ENCODE measurements at regions not wholly inside any gene's neighbourhood (a gene's known extent, or its start where the extent isn't known, plus 50 kb on each side); places are given as distances from the start of the nearest gene placed in this dataset.

DNA sequence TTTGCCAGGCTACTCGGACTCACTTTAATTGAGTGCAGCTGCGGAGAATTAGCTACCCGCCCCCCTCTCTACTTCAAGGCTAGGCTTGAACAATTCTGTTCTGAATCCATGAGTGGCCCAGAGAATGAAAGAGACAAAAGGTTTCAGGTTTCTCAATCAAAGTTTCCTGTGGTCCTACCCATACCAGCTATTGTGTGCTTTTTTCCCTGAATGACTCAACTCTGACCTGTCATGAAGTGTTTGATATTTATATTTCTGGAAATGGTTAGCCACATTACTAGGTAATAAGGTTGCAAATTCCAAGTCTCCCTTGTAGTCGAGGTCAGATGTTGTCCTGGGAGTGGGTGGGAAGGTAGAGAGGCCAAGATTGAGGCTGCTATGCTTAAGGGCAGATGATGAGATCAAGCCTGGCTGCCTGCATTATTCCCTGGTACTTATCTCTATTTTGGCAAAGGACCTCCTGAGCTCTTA, 392.7 kb upstream of the TBL1XR1 start:
- TF ChIP-seq EZH2phosphoT487 (IDR thresholded peaks at IDR 0.05; ENCODE audit: borderline replicate concordance) = no peak
- TF ChIP-seq, protein P1, sequence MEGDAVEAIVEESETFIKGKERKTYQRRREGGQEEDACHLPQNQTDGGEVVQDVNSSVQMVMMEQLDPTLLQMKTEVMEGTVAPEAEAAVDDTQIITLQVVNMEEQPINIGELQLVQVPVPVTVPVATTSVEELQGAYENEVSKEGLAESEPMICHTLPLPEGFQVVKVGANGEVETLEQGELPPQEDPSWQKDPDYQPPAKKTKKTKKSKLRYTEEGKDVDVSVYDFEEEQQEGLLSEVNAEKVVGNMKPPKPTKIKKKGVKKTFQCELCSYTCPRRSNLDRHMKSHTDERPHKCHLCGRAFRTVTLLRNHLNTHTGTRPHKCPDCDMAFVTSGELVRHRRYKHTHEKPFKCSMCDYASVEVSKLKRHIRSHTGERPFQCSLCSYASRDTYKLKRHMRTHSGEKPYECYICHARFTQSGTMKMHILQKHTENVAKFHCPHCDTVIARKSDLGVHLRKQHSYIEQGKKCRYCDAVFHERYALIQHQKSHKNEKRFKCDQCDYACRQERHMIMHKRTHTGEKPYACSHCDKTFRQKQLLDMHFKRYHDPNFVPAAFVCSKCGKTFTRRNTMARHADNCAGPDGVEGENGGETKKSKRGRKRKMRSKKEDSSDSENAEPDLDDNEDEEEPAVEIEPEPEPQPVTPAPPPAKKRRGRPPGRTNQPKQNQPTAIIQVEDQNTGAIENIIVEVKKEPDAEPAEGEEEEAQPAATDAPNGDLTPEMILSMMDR (conservative IDR thresholded peaks at IDR 0.05; ENCODE audit: low read length) = no peak
- Histone ChIP-seq H2AFZ (ENCODE audit: low read length) (no peak overlapping the region), H3K79me2 (ENCODE audit: insufficient read depth, low read length) (no peaks in the 10 kb centered on the region), H3K4me3 (ENCODE audit: low read length, poor library complexity, severe bottlenecking) (no peak overlapping the region), H3K27me3 (ENCODE audit: insufficient read depth, low read length, poor library complexity, severe bottlenecking) (no peaks in the 10 kb centered on the region), H3F3A (ENCODE audit: low read depth) (no peaks in the 10 kb centered on the region), H3K9me2 (replicated peaks; ENCODE audit: low read depth, low read length) (no peaks in the 10 kb centered on the region), H4K20me1 (ENCODE audit: insufficient read depth, low read length, poor library complexity, severe bottlenecking) (no peaks in the 10 kb centered on the region), H3K9ac (ENCODE audit: low read depth, low read length, poor library complexity, severe bottlenecking) (no peak overlapping the region), H3K36me3 (ENCODE audit: insufficient read depth, low read length) (no peaks in the 10 kb centered on the region), H3K9me3 (ENCODE audit: insufficient read depth, low read depth, low read length) (no peaks in the 10 kb centered on the region), H3K4me1 (ENCODE audit: insufficient read depth, low read length, poor library complexity, severe bottlenecking) (peaks cover 43% of the 10 kb centered on the region), H3K4me2 (ENCODE audit: low read depth, low read length, poor library complexity, severe bottlenecking) (no peak overlapping the region)

DNA sequence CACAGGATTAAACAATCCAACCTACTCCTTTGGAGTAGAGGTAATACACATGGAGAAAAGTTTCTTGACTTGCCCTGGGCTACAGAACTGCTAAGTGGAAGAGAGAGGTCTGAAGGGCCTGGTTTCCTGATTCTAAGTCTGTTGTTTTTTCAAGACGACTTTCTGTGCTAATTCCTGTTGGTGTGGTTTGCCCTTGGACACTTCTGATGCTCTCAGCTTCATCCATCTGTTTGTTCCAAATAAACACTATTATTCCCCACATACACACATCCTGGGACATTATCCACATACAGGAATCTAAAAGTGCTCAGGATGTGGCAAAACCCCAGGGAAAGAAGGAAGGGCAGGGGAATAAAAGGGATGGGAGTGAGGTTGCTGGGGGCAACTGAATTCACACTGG, 393.5 kb upstream of the TBL1XR1 start:
- Histone ChIP-seq H3K79me2 (ENCODE audit: insufficient read depth, low read length) (no peaks in the 10 kb centered on the region), H4K20me1 (ENCODE audit: insufficient read depth, low read length, poor library complexity, severe bottlenecking) (no peaks in the 10 kb centered on the region), H3K9me3 (ENCODE audit: insufficient read depth, low read depth, low read length) (no peaks in the 10 kb centered on the region), H2AFZ (ENCODE audit: low read length) (peak overlapping the region; percentile 68; the same call in 1 of the 2 replicates), H3K4me1 (ENCODE audit: insufficient read depth, low read length, poor library complexity, severe bottlenecking) (peaks cover 47% of the 10 kb centered on the region), H3K9me2 (replicated peaks; ENCODE audit: low read depth, low read length) (no peaks in the 10 kb centered on the region), H3K36me3 (ENCODE audit: insufficient read depth, low read length) (no peaks in the 10 kb centered on the region), H3K27me3 (ENCODE audit: insufficient read depth, low read length, poor library complexity, severe bottlenecking) (no peaks in the 10 kb centered on the region), H3K4me2 (ENCODE audit: low read depth, low read length, poor library complexity, severe bottlenecking) (no peak overlapping the region), H3K4me3 (ENCODE audit: low read length, poor library complexity, severe bottlenecking) (no peak overlapping the region), H3F3A (ENCODE audit: low read depth) (no peaks in the 10 kb centered on the region), H3K9ac (ENCODE audit: low read depth, low read length, poor library complexity, severe bottlenecking) (peak overlapping the region; percentile 65)
- TF ChIP-seq, protein P1 (conservative IDR thresholded peaks at IDR 0.05; ENCODE audit: low read length) = no peak
- no peak for TF ChIP-seq EZH2phosphoT487 (IDR thresholded peaks at IDR 0.05; ENCODE audit: borderline replicate concordance)

DNA sequence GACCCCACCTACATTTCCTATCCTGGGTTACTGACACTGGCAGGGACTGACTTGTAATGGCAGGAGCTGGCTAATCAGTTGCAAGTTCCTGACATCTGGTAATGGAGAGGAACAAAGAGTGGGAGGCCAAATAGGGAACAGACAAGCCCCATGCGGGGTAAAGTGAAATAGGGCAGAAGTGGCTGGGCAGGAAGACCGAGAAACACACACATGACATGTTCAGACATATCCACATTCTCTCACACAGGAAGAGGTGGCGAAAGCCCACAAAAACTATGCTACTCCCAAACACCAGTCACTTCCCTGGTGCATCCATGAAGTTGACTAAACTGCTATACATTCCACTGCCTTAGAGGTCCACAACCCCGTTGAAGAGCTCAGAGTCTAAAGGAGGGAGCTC, 394.1 kb upstream of the TBL1XR1 start:
- Histone ChIP-seq H2AFZ (ENCODE audit: low read length) (peak overlapping the region; percentile 68), H3K9me3 (ENCODE audit: insufficient read depth, low read depth, low read length) (no peaks in the 10 kb centered on the region), H3K27me3 (ENCODE audit: insufficient read depth, low read length, poor library complexity, severe bottlenecking) (no peaks in the 10 kb centered on the region), H4K20me1 (ENCODE audit: insufficient read depth, low read length, poor library complexity, severe bottlenecking) (no peaks in the 10 kb centered on the region), H3K4me3 (ENCODE audit: low read length, poor library complexity, severe bottlenecking) (no peak overlapping the region), H3K9me2 (replicated peaks; ENCODE audit: low read depth, low read length) (no peaks in the 10 kb centered on the region), H3K4me2 (ENCODE audit: low read depth, low read length, poor library complexity, severe bottlenecking) (no peak overlapping the region), H3K79me2 (ENCODE audit: insufficient read depth, low read length) (no peaks in the 10 kb centered on the region), H3K9ac (ENCODE audit: low read depth, low read length, poor library complexity, severe bottlenecking) (peak overlapping the region; percentile 65), H3K36me3 (ENCODE audit: insufficient read depth, low read length) (no peaks in the 10 kb centered on the region), H3F3A (ENCODE audit: low read depth) (no peaks in the 10 kb centered on the region), H3K4me1 (ENCODE audit: insufficient read depth, low read length, poor library complexity, severe bottlenecking) (peaks cover 51% of the 10 kb centered on the region)
- TF ChIP-seq, protein P1 (conservative IDR thresholded peaks at IDR 0.05; ENCODE audit: low read length) = no peak
- no peak for TF ChIP-seq EZH2phosphoT487 (IDR thresholded peaks at IDR 0.05; ENCODE audit: borderline replicate concordance)

All from Loucy (cell line).